HEK293T (cell line): ENCODE measurements at regions not wholly inside any gene's neighbourhood (a gene's known extent, or its start where the extent isn't known, plus 50 kb on each side); places are given as distances from the start of the nearest gene placed in this dataset.

Source experiments
- CTCF ChIA-PET: fragments of 350-600 bp; formaldehyde crosslinking; extraction: SDS; loops from one replicate; lab custom pipeline; 2021; ENCODE audit warnings: antibody characterized with exemption, inconsistent platforms; lab: Yijun Ruan, JAX
- POLR2A ChIA-PET: fragments of 350-600 bp; formaldehyde crosslinking; extraction: SDS; loops from one replicate; lab custom pipeline; 2020; ENCODE audit warnings: antibody characterized with exemption, inconsistent platforms; lab: Yijun Ruan, JAX
- DNase-seq: peaks from one replicate; pipeline ENCODE4 v3.0.0; 2012; ENCODE audit warnings: mixed read lengths; ENCODE audit errors: extremely low spot score
- ARNT ChIP-seq: fragments of 450-650 bp; IDR thresholded peaks from 2 replicates; pipeline ENCODE4 v1.6.1; 2017; ENCODE audit warnings: mild to moderate bottlenecking
- BHLHE40 ChIP-seq: fragments of 450-650 bp; IDR thresholded peaks from 2 replicates; pipeline ENCODE4 v1.6.1; 2016; ENCODE audit warnings: mild to moderate bottlenecking, moderate library complexity, borderline replicate concordance
- CTBP1 ChIP-seq: fragments of 450-650 bp; IDR thresholded peaks from 2 replicates; pipeline ENCODE4 v1.6.1; 2016; ENCODE audit warnings: borderline replicate concordance
- ELF4 ChIP-seq: fragments of 450-650 bp; IDR thresholded peaks from 2 replicates; pipeline ENCODE4 v1.6.1; 2017; ENCODE audit warnings: antibody characterized with exemption
- FOXA1 ChIP-seq: fragments of 450-650 bp; IDR thresholded peaks from 2 replicates; pipeline ENCODE4 v1.6.1; 2016; ENCODE audit warnings: mild to moderate bottlenecking
- FOXK2 ChIP-seq: fragments of 450-650 bp; IDR thresholded peaks from 2 replicates; pipeline ENCODE4 v1.6.1; 2016; ENCODE audit warnings: mild to moderate bottlenecking
- FOXM1 ChIP-seq: fragments of 450-650 bp; IDR thresholded peaks from 2 replicates; pipeline ENCODE4 v1.6.1; 2017; ENCODE audit warnings: mild to moderate bottlenecking, borderline replicate concordance
- HDGF ChIP-seq: fragments of 450-650 bp; IDR thresholded peaks from 2 replicates; pipeline ENCODE4 v1.6.1; 2017; ENCODE audit warnings: antibody characterized with exemption, borderline replicate concordance
- L3MBTL2 ChIP-seq: fragments of 450-650 bp; conservative IDR thresholded peaks from 2 replicates; pipeline ENCODE4 v1.6.1; 2016; ENCODE audit warnings: mild to moderate bottlenecking
- LEF1 ChIP-seq: fragments of 450-650 bp; IDR thresholded peaks from 2 replicates; pipeline ENCODE4 v1.6.1; 2017; ENCODE audit warnings: mild to moderate bottlenecking, borderline replicate concordance
- NFRKB ChIP-seq: fragments of 450-650 bp; IDR thresholded peaks from 2 replicates; pipeline ENCODE4 v1.6.1; 2016; ENCODE audit warnings: mild to moderate bottlenecking, moderate library complexity
- SP1 ChIP-seq: fragments of 450-650 bp; IDR thresholded peaks from 2 replicates; pipeline ENCODE4 v1.6.1; 2017
- SUZ12 ChIP-seq: fragments of 450-650 bp; IDR thresholded peaks from 2 replicates; pipeline ENCODE4 v1.6.1; 2016; ENCODE audit warnings: mild to moderate bottlenecking
- TARDBP ChIP-seq: fragments of 450-650 bp; IDR thresholded peaks from 2 replicates; pipeline ENCODE4 v1.6.1; 2016
- ZNF384 ChIP-seq: fragments of 450-650 bp; IDR thresholded peaks from 2 replicates; pipeline ENCODE4 v1.6.1; 2016
- TF ChIP-seq, protein P1 (sequence below): fragments of 450-650 bp; IDR thresholded peaks from 2 replicates; pipeline ENCODE4 v1.6.1; 2016

DNA sequence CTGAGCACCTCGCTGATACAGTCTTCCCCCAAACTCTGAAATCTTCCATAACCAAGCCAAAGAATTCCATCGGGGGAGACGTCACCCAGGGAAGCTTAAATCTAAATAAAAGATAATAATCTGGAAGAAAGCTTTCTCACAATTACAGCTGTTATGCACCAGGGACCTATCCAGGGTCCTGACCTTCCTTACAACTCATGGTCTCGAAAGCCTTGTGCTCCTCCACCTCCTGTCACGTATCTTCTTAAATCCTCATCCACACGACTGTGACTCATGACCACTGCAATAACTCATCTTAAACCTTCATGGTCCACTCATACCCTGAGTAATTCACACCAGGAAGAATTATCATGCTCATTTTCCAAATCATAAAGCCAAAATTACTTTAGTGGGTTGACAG lies 166.8 kb upstream of the FRG1 start:
- no peak for DNase-seq
- CTCF ChIA-PET = no interaction called here
- no peak for TF ChIP-seq ZNF384
- no peak for TF ChIP-seq SUZ12
- no peak for TF ChIP-seq ELF4
- TF ChIP-seq, protein P1, sequence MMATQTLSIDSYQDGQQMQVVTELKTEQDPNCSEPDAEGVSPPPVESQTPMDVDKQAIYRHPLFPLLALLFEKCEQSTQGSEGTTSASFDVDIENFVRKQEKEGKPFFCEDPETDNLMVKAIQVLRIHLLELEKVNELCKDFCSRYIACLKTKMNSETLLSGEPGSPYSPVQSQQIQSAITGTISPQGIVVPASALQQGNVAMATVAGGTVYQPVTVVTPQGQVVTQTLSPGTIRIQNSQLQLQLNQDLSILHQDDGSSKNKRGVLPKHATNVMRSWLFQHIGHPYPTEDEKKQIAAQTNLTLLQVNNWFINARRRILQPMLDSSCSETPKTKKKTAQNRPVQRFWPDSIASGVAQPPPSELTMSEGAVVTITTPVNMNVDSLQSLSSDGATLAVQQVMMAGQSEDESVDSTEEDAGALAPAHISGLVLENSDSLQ = no peak
- no peak for TF ChIP-seq LEF1
- no peak for TF ChIP-seq L3MBTL2
- TF ChIP-seq ARNT = no peak
- TF ChIP-seq CTBP1 = no peak
- TF ChIP-seq BHLHE40 = no peak
- TF ChIP-seq SP1 = no peak
- no peak for TF ChIP-seq TARDBP
- no peak for TF ChIP-seq HDGF
- TF ChIP-seq FOXK2 = no peak
- TF ChIP-seq NFRKB = no peak
- no peak for TF ChIP-seq FOXM1
- POLR2A ChIA-PET = no interaction called here

DNA sequence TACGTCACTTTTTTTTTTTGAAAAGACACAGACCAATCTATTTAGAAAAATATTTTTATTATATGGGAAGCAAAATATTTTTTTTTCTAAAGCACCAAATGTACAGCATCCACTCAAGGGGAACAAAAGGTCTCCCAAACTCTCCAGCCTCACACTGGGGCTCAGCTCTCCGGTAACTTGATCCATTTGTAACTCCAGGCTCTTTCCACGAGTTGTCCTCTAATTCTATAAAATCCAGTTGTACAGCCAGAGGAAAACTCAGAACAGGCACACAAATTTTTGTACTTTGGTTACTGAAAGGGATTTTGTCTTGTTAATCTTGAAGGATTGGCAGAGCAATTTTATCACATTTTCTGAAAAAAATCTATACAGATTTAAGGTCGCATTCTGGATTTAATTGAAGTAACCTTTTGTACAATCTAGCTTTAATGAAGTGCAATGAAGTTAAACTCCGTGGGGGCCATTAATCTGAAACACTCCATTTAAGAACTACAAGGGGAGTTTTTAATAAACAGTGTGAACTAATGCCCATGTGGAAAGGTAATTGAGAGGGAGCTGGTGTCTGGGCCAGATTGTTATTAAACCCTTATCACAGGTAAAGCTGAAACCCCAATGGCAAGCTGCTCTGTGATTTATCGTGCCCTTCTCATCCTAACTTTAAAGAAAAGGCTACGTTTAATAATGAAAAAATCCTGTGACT lies 161.2 kb upstream of the FRG1 start:
- ChIA-PET CTCF (no interaction called here), POLR2A (no interaction called here)
- DNase-seq = no peak
- TF ChIP-seq ELF4 = no peak
- TF ChIP-seq ARNT = no peak
- no peak for TF ChIP-seq ZNF384
- no peak for TF ChIP-seq HDGF
- no peak for TF ChIP-seq L3MBTL2
- no peak for TF ChIP-seq CTBP1
- no peak for TF ChIP-seq FOXK2
- no peak for TF ChIP-seq BHLHE40
- no peak for TF ChIP-seq TARDBP

DNA sequence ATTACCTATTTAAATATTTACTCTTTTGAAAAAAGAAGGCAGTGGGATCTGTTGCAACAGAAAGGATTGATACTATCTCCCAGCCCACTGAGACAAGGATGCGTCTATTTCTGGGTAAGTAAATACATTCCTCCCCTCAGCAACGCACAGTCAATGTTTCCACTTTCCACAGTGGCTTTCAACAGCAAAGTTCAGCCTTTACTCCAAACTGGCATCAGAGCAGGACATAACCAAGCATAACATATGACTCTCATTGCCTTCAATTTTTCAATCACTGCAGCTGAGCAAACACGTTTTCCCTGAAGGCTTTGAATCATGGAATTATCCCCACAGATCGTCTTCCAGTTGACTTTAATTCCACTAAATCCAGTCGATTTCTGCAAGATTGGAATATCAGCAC lies 160.3 kb upstream of the FRG1 start:
- CTCF ChIA-PET = interaction anchor here (0.7 kb wide), 1 partner anchor 13 kb away, joined by 3 read pairs; no protein-coding TSS in a partner anchor
- POLR2A ChIA-PET = no interaction called here
- no peak for DNase-seq

DNA sequence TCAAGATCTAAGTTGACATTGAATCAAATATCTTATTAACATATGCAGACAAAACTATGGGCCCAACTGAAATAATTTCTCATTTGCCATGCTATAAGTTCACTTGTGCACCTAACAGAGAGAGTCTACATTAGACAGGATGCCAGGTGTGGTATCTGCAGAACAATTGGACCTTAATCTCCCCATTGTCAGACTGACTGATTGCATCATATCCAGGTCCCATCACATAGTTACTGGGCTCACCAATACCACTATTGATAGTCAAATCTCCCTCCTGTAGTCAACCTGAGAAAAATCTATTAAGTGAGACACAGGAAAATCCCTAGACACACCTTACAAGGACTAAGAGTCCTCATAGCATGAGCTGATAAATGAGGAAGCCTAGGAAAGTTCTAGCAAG lies 156.0 kb upstream of the FRG1 start:
- no peak for DNase-seq
- ChIA-PET POLR2A (no interaction called here), CTCF (no interaction called here)
- TF ChIP-seq ELF4 = no peak

More for the DNA sequence above, 160.3 kb upstream of the FRG1 start:
- no peak for TF ChIP-seq FOXM1
- no peak for TF ChIP-seq ZNF384
- no peak for TF ChIP-seq FOXK2
- no peak for TF ChIP-seq TARDBP
- TF ChIP-seq BHLHE40 = no peak
- no peak for TF ChIP-seq NFRKB
- no peak for TF ChIP-seq CTBP1
- no peak for TF ChIP-seq SUZ12
- TF ChIP-seq LEF1 = no peak
- no peak for TF ChIP-seq L3MBTL2
- TF ChIP-seq, protein P1 = no peak
- no peak for TF ChIP-seq HDGF
- TF ChIP-seq ARNT = no peak
- no peak for TF ChIP-seq SP1
- TF ChIP-seq FOXA1 = no peak
- no peak for TF ChIP-seq ELF4

DNA sequence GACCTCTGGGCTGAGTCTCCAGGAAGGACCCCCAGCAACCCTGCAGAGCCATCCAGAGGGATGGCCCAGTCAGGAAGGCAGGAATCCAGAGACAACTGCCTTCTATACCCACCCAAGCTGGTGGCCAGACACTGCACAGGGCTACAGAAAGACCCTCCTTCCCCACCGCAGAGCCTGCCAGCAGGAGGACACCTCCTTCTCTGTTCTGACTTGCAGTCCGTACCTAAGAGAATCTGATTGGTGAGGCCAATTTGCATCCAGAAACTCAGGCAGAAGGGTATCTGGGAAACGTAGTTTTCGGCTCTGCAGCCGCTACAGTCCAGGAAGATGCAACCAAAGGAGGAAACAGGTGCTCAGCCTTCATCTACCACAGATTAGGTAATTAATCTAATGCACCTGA lies 155.4 kb upstream of the FRG1 start:
- CTCF ChIA-PET = no interaction called here
- no peak for TF ChIP-seq L3MBTL2
- TF ChIP-seq, protein P1 = no peak
- TF ChIP-seq FOXM1 = no peak
- no peak for TF ChIP-seq SP1
- no peak for TF ChIP-seq SUZ12
- TF ChIP-seq BHLHE40 = no peak
- no peak for TF ChIP-seq FOXK2
- no peak for TF ChIP-seq LEF1
- no peak for TF ChIP-seq ELF4
- no peak for TF ChIP-seq FOXA1
- no peak for TF ChIP-seq HDGF
- TF ChIP-seq ARNT = no peak
- TF ChIP-seq TARDBP = no peak
- no peak for TF ChIP-seq NFRKB
- TF ChIP-seq ZNF384 = no peak
- POLR2A ChIA-PET = no interaction called here
- DNase-seq = no peak

DNA sequence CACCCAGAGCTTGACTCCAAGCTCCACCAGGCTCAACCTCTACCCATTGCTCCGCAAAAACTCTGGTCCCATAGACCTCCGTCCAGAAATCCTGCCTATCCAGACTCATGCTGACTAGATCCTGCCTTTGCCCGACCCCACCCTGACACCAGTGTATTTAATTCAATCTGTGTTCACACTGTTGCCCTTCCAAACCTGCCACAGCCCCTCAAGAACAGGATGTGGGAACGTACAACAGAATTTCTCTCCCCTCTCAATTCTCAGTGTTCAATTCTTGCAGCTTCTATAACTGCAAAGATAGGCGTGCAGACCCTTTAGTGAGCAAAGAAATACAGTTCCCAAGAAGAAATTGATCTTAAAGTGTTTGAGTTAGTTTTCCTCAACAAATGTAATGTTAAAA lies 154.2 kb upstream of the FRG1 start:
- CTCF ChIA-PET = interaction anchor here (0.6 kb wide), 1 partner anchor 447 kb away, joined by 3 read pairs; no protein-coding TSS in a partner anchor
- no peak for DNase-seq
- POLR2A ChIA-PET = no interaction called here
- no peak for TF ChIP-seq FOXK2
- no peak for TF ChIP-seq NFRKB
- TF ChIP-seq CTBP1 = no peak
- TF ChIP-seq, protein P1 = no peak
- no peak for TF ChIP-seq FOXA1
- no peak for TF ChIP-seq TARDBP
- no peak for TF ChIP-seq L3MBTL2
- TF ChIP-seq ARNT = no peak
- TF ChIP-seq FOXM1 = no peak
- TF ChIP-seq LEF1 = no peak
- TF ChIP-seq BHLHE40 = no peak
- TF ChIP-seq HDGF = no peak
- TF ChIP-seq SP1 = no peak
- TF ChIP-seq ZNF384 = no peak
- no peak for TF ChIP-seq ELF4
